NCI-H2081 (cell line): ENCODE measurements at regions not wholly inside any gene's neighbourhood (a gene's known extent, or its start where the extent isn't known, plus 50 kb on each side); places are given as distances from the start of the nearest gene placed in this dataset.
A peak's percentile ranks its signal among the peaks of the same experiment; 100 is the strongest.
"Not testable (repeated sequence)": the region's sequence is repeated elsewhere in the genome, so short reads cannot be mapped to it uniquely, and the experiment has no call there.

Experiments used
- DNase-seq, 2 experiments: peaks; one replicate each; lab custom pipeline; 2025; lab: John Stamatoyannopoulos, UW

DNA sequence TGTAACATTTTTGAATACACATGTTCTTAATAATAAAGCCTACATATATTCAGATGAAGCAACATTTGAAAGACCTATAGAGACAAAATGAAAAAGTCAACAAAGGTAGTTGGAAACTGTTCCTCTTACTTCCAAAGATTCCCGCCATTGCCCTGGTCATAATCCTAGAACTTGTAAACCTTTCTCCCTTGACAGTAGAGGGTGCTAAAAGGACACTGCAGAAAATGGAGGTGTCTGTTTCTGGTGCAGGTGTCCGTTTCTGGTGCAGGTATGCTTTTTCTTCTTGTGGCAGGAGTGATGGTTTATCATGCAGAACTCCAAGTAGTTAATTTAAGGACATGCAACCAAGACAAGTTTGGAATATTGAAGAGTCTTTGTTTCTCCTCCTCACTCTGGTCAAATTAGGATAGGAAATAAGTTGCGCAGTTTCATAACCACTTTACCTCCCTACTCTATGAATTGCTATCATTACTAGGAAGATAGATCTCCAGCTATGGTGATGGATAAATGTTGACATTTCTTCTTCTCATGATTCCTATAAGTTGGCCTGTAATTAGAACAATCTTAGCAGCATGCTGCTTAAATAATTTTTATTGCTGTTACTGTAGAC lies 56.0 kb upstream of the FAM174A start:
- peak; percentile 12 to 65 for DNase-seq

DNA sequence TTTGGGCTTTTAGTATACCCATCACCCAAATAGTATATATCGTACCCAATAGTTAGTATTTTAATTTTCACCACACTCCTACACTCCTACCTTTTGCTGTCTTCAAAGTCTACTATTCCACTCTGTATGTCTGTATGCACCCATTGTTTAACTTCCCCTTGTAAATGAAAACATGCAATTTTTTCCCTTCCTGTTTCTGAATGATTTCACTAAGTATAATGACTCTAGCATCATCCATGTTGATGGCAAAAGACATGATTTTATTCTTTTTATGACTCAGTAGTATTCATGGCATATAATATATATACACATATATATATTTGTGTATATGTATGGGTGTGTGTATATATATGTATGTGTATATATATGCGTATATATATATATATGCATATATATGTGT lies 63.1 kb upstream of the FAM174A start:
- no peak for DNase-seq

DNA sequence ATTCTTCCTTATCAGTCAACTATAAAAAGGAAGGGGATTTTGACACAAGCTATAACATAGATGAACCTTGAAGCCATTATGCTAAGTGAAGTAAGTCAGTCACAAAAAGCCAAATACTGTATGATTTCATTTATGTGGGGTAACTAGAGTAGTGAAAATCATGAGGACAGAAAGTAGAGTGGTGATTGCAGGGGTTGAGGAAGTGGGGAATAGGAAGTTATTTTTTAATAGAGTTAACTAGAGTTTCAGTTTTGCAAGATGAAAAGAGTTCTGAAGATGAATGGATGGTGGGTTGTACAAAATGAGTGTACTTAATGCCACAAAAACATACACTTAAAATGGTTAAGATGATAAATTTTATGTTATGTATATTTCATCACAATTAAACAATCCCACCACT lies 65.4 kb upstream of the FAM174A start:
- no peak for DNase-seq

DNA sequence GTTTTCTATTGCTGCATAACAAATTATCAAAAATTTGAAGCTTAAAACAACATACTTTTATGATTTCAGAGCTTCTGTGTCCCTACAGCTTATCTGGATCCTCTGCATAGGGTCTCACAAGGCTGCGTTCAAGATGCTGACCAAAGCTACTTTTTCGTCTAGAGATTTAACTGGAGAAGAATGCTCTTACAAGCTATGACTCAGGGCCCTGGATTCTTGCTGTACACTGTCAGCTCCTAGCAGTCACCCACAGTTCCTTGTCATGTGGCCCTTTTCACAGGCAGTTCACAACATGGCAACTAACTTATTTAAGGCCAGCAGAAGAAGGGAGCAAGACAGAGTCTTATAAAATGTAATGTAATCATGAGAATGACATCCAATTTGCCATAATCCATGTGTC lies 70.8 kb upstream of the FAM174A start:
- DNase-seq = no peak

GRCh38 chr5:100456615-100457014 lies 78.6 kb upstream of the FAM174A start:
- DNase-seq = no peak

- DNase-seq = no peak
These were observed 83.0 kb upstream of the FAM174A start for GRCh38 chr5:100452126-100452525.

- DNase-seq = no peak
These were observed 87.1 kb upstream of the FAM174A start for GRCh38 chr5:100448111-100448528.

GRCh38 chr5:100446879-100447430 lies 88.2 kb upstream of the FAM174A start:
- DNase-seq = no peak

GRCh38 chr5:100444961-100445360 lies 90.2 kb upstream of the FAM174A start:
- no peak for DNase-seq

GRCh38 chr5:100434815-100435214 lies 100.4 kb upstream of the FAM174A start:
- no peak for DNase-seq

- DNase-seq = no peak
These were observed 102.4 kb upstream of the FAM174A start for GRCh38 chr5:100432741-100433140.

DNA sequence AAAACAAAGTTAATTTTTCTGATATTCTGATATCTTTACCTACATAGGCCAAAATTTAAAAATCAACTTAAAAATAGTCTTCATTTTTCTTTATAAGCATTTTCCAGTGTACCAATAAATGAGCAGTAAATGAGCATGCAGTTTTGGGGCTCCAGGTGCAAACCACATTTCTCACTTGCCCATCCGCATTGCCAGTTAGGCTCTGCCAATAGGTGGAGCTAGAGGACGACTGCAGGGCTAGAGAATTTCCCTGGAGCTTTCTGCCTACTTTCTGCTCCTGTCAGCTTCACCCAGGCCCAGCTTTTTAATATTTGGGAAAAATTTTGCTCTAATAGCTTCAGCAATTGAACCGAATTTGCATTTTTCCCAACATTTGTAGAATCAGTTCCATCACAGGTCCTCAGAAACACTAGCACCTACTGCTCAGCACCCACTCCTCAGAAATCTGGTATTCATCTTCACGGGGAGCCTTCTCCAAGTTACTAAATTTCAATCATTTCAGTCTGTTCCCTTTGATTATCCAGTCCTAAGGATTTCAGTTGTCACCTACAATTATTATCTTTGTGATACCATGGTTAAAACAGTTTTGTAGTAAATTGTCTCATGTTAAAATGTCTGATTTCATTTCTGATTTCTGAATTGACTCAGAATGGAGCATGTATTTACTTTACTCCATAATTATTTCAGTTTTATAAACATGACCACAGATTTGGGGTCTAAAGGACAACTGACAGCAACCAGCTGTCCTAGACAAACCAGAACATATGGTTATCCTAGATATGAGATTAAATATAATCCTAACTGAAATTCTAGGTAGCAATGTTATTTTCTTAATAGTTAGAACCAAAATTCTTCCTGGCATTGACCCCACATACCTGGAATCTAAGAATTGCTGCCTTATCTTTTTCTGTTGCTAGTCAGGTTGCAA lies 104.6 kb upstream of the FAM174A start:
- DNase-seq = peak; percentile 36 to 47

- DNase-seq = no peak
These were observed 110.4 kb upstream of the FAM174A start for GRCh38 chr5:100424787-100425186.

GRCh38 chr5:100424017-100424416 lies 111.2 kb upstream of the FAM174A start:
- no peak for DNase-seq

- DNase-seq = no peak
These were observed 111.8 kb upstream of the FAM174A start for GRCh38 chr5:100423330-100423729.

- DNase-seq = no peak
These were observed 113.8 kb upstream of the FAM174A start for GRCh38 chr5:100421360-100421759.

GRCh38 chr5:100418231-100418630 lies 116.9 kb upstream of the FAM174A start:
- no peak for DNase-seq

DNA sequence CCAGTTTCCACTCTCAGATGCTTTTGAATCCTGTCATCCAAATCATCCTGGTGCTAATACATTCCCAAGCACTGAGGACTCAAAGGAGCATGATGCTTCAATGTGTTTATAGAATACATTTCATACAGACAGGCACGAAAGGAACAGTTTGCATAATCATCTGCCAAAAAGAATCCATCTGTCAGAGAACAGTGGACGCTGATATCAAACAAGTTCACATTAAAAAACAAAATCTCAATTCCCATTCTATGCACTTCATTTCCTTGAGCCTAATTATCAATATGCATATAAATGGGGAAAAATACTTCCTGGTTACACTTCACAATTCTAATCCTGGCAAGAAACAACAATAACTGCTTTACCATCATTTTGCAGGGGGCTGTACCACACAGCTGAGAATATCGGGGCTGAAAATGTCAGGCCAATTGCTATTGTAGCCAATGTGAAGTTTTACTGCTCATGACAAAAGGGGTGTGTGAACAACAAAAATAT lies 125.5 kb upstream of the FAM174A start:
- no peak for DNase-seq

- DNase-seq = no peak
These were observed 128.1 kb upstream of the FAM174A start for GRCh38 chr5:100407053-100407452.

DNA sequence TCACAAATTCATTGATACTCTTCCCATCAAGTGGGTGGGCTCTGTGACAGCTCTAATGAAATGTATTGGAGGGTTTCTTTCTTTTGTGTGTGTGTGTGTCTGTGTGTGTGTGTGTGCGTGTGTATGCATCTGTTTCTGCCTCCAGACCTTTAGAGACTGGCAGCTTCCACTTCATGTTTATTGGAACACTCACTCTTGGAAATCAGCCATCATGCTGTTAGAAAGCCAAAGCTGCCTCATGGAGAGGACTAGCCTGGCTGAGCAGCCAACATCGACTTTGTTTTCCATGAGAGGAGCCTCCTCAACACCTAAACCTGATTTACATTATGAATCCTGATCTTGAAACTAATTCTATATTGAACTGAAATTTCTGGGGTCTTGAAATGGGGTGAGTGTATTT lies 128.5 kb upstream of the FAM174A start:
- DNase-seq = peak; percentile 0

DNA sequence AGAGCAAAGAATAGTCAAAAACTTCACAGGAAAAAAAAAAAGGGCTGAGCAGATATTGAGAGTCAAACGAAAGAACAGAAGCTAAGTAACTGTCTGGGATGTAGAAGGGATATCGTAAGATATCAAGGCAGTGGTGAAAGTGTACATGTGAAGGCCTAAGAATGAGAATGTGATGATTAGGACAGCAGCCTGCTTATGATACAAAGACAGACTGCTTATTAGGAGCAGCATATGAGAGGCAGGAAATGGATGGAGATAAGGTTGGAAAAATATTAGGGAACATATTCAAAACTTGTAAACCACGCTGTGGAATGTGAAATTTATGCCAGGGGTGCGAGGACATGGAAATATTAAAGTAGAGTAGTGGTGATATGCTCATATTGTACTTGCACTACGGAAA lies 133.1 kb upstream of the FAM174A start:
- no peak for DNase-seq

DNA sequence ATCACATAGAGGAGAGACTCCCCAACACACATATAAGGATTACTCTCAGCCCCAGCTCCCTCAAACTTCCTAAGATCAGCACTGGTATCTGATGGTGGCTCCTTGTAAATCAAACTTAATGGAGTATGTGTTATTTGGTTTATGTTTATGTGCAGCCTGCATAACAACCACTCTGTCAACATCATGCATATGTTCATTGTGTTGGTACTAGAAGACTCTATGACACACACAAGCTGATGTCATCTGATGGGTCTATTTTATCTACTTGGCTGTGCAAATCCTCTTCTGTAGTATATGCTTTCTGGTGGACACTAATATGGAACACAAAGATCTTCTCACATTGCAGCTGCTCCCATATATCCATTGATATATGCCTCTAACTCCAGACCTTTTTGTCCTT lies 134.0 kb upstream of the FAM174A start:
- DNase-seq = no peak

GRCh38 chr5:100398815-100399214 lies 136.4 kb upstream of the FAM174A start:
- DNase-seq = not testable (repeated sequence)
